GM18505 (cell line): ENCODE measurements at regions not wholly inside any gene's neighbourhood (a gene's known extent, or its start where the extent isn't known, plus 50 kb on each side); places are given as distances from the start of the nearest gene placed in this dataset.

Experiments used
- ATAC-seq: cut with Tn5 transposase; IDR thresholded peaks from one replicate; pipeline ENCODE4 v1.9.1; 2021; ENCODE audit not compliant: unreplicated experiment
- POLR2A ChIP-seq: IDR thresholded peaks from 4 replicates; pipeline ENCODE4 v1.6.1; 2011; ENCODE audit warnings: borderline replicate concordance; ENCODE audit not compliant: insufficient read depth, insufficient read length; ENCODE audit errors: extremely low read depth

DNA sequence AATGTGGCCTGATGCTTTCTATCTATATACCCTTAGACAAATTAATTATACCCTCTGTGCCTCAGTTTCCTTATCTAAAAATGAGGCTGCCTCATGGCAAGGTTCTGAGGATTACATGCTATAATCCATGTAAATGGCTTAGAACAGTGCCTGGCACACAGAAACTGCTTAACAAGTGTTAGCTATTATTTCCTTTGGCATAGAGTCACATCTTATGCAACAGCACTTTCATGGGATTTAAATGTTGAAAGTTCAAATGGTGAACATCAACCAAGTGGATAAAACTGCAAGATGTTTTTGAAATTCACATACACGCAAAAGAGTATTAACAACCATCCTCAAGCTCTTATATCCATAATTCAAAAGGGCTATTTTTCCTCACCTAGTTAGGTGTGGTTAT, 202.8 kb upstream of the JAG1 start:
- no peak for ATAC-seq
- no peak for TF ChIP-seq POLR2A

DNA sequence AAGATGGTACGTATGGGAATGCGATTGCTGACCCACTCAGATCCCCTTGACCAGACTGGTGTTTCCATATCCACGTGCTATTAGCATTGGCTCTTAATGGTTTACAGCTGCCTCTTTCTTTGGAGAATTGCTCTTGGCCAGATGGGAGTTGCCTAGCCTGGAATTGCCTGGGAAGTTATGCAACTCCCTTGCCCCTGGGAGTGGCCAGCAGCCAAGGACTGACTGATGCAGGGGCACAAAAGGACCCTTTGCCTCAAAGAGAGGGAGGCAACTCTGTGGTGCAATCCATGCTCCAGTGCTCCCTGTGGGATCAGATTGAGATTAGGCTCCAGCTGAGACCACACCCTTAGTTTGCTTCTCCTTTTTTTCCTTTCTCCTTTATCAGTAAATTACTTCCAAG, 203.5 kb upstream of the JAG1 start:
- ATAC-seq = no peak
- TF ChIP-seq POLR2A = no peak

DNA sequence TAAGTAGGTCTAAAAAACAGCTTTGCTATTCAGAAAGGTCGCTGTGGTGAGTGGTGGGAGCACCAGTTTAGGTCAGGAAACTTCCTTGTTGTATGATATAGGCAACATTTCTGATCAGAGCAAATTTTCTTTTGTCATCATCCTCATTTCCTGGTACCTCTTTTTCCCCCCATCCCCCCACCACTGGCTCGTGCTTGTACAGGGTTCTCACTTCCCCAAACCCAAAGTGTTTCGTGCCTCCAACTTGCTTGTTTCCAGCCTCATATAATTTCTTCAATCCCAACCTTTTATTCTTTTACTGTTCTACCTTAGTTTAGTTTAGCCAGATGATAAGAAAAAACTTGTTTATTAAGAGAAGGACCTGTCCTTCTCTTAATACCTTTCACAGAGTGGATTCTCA, 209.4 kb upstream of the JAG1 start:
- TF ChIP-seq POLR2A = no peak
- no peak for ATAC-seq

DNA sequence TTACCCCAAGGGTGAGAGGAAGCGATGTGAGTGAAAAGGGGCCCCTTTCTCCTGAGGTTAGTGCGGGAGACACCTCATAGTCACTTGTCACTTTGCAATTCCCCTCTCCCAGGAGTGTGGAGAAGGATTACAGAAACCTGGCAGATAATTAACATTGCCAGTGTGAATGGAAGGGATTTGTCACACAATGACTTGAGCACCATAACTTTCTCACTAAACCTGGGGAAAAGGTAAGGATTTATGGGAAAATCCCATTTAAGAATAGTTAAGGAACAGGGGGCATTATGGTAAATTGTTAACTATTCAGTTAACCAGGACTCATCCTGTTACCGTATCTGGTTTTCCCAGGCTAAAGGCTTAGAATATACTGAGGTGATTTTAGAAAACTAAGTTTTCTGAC, 219.5 kb upstream of the JAG1 start:
- ATAC-seq = no peak
- TF ChIP-seq POLR2A = no peak

DNA sequence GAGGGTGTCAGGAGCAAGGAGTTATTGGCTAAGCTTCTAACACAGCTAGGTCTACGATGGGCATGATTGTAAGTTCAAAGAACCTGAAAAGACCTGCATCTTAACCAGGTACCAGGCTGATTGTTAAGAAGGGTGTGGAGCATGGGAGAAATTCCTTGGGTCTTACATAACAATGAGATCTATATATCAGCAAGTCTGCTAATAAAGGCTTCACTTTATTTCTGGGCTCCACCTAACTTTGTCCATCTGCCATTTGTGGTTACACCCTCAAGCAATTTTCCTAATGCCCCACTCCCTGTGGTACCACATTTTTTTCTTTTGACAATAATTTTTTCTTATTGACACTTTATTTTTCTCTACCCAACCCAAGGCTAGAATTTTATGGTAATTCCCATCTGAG, 223.5 kb upstream of the JAG1 start:
- no peak for ATAC-seq
- no peak for TF ChIP-seq POLR2A

DNA sequence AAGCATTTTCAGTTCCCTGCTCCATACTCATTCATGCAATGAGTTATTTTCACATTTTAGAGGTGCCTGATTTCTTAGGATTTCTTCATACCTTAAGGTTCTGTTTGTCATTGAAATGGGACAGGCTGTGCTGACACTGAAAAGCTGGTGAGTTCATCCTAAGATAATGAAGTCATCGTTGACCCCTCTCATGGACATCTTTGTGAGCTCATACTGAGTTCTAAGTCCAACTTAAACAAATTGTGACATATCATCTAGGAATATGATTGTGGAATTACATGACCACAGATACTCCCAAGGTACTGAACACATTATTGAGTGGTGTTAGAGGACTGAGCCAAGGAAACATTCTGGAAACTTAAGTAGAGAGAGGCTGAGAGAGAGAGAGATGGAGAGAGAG, 224.8 kb upstream of the JAG1 start:
- no peak for ATAC-seq
- TF ChIP-seq POLR2A = no peak

DNA sequence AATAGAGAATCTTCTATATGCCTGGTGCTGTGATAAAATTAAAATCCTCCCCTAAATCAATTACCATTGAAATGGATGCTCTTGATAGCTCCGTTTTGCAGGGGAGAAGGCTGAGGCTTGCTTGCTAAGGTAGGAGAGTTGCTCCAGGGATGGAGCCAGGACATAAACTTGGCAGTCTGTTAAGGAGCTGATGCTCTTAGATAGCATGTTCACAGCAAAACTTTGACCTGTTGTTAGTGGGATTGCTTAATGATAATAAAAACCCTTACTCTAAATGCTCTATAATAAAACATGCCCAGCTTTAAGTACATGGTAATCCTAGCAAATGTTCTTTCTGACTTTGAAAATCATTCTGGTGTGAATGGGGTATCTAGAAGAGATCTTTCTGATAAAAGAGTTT, 228.4 kb upstream of the JAG1 start:
- no peak for ATAC-seq
- TF ChIP-seq POLR2A = no peak

DNA sequence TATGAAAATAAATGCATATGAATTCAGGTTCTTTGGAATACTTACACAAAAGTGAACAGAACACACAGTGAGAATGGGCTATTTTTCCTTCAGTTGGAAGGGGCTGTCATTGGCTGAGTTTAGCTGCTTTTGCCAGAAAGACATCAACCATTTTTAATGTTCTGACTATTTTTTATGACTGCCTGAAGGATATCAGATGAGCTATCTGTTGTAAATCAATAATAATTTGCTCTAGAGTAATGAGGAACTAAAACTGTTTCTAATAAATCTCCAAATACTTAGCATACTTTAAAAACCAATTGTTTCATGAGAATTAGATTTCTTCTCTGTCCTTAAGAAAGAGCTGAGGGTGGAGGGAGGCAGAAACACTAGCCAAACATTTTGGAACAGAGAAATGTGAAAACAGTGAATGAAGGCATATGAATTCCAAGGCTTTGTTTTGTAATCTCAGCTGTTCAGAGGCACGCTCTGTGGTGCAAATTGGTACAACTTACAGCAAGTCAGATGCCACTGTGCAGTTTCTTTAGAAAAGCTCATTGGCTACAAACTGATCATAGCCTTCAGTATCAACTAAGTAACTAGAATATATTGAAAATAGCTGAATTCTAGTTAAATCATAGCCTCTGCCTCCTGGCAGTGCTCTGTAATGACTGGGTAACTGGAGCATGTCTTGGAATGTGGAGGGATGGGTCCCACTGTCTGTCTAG, 228.9 kb upstream of the JAG1 start:
- no peak for TF ChIP-seq POLR2A
- ATAC-seq = no peak

DNA sequence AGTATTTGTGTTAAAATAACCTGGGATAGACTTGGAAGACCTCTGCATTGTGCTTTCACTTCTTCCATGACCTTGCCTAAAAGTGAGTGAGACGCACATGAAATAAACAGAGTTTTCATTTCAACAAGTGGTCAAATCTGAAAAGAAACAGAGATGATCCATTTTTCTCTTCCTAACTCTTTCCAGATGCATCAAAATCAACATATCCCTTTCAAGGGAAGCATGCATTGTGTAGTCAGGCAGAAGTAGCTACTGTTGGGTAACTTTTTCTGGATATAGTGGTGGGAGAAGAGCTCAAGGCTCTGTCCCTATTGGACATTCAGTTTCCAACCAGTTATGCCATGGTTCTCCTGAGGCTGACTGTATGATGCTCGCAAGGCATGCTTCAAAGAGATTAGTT, 233.0 kb upstream of the JAG1 start:
- TF ChIP-seq POLR2A = no peak
- ATAC-seq = no peak

DNA sequence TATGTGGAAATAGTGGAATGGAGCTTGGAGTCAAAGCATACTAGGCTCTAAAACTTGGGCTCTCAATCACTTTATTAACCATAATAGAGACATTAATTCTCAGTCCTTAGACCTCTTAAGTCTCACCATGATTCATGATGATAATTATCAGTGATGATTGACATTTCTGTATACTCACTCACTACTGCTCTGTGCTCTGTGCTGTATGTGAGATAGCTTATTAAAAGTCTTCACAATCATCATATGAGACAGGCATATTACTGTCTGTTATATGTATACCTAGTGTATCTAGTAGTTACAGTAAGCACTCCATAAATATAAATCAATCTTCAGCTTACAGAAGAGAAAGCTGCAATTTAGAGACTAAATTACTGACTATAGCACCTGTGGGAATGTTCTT, 236.0 kb upstream of the JAG1 start:
- no peak for TF ChIP-seq POLR2A
- no peak for ATAC-seq

DNA sequence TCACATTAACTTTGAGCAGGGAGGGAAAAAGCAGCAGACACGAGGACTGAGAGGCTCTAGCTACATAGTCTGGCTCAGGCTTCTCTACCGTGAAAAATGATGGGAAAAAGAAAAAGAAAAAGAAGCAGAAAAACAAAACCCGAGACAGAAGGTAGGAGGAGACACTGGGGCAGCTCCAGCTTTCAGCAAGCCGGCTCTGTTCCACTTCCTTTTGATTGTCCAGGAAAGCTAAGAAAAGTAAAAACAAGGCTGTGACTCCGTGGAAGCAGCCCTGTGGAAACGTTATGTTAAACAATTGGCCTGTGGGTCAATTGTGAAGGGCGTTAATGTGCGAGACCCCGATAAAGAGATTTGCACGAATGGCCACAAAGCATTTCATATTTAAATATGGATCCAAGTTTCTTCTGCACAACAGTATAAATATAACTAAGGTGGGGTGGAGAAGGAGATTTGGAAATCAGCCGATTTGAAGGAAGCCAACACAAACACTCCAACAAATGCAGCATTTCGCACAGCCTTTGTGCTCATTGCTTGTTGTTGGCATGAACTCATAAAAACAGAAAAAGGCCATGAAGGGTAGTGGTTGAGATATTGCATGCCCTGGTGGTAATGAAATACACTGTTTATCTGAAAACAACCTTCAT, 236.9 kb upstream of the JAG1 start:
- TF ChIP-seq POLR2A = no peak

DNA sequence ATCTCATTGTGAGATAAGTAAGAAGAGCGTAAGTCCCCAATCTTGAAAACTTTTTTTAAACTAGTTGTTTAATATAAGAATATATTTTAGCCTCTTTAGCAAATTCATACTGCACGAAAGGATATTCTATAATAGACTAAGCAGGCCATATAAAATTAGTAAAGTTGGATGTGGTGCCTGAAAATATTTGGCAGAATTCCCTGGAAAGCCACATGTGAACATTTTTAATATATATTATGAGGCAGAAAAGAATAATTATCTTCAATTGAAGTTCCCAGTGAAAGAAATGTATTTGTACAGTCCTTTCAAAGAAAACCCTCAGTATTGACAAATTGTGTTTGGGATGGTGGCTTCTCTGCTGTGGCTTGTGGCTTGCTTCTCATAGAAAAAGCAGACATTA, 237.5 kb upstream of the JAG1 start:
- TF ChIP-seq POLR2A = no peak
- ATAC-seq = no peak

More for the DNA sequence above, 236.9 kb upstream of the JAG1 start:
- no peak for ATAC-seq

DNA sequence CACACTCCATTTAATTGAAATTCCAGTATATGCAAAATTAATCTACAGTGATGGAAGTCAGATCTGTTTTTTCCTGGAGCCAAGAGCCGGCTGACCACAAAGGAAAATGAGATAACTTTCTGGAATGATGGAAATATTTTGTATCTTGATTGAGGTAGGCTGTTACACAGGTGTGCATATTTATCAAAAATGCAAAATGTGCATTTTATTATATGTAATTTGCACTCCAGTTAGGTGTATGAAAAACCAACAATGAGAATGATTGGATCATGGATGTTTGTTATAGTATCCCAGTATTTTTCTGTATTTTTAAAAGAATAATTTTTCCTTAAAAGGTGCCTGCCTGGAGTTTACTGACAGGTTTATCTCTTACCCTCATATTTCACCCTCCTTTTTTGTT, 242.0 kb upstream of the JAG1 start:
- ATAC-seq = no peak
- TF ChIP-seq POLR2A = no peak

DNA sequence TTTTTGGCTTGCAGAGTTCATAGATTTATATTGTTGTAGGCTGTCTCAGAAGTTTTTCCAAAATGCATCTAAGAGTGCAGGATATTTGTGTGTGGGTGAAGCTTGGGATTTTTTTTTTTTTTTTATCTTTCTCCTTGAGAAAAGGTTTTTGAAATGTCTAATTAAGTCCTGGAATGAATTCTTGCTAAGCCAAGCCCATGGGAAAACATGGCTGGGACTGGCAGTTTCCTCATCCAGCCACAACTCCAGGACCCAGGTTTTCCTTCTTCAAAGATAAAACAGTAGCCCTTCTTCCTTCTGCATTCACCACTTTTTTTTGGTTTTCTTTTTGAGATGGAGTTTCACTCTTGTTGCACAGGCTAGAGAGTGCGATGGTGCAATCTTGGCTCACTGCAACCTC, 242.5 kb upstream of the JAG1 start:
- no peak for TF ChIP-seq POLR2A
- ATAC-seq = no peak

DNA sequence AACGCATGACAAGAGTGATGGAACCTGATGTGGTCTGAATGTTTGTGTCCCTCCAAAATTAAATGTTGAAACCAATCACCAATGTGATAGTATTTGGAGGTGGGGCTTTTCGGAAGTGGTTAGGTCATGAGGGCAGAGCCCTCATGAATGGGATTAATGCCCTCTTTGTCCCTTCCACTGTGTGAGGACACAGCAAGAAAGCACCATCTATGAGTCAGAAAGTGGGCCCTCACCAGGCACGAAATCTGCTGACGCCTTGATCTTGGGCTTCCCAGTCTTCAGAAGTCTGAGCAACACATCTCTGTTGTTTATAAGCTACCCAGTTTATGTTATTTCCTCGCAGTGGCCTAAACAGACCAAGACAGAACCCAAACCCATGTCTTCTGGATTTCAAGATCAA, 244.0 kb upstream of the JAG1 start:
- no peak for ATAC-seq
- no peak for TF ChIP-seq POLR2A

DNA sequence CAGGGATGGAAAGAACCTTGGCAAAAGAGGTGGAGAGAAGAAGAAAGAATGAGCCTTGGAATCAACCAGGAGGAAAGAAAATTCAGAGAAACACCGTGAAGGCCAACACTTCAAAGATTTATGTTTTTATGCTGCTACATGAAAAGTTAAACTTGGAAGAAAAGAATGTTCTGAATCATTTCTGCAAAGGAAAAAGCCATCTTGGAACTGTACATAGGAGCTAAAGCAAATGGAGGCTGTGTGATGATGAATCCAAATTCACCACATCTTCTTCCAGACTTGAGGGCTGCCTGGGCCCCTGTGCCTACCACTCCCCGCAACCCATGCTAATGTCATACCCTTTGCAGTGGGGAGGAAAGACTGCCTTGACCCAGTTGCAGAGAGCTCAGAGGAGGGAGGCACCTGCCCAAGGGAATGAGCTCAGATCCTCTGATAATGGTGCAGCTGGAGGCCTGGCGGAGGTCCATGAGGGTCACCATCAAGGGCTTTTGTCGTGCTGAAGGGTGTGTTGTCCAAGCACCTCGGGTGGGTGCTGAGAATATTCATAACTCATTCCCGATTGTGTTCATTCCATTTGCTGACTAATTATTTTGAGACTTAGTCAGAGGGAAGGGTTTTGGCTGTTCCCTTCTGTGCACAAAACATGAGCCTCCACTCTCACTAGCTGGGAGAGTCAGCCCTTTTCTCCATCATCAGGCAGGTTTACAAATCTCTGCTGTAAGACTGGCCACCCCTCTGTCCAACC, 245.8 kb upstream of the JAG1 start:
- no peak for TF ChIP-seq POLR2A
- no peak for ATAC-seq
